NCI-H446 treated with DMSO at 0.1 percent for 48 hours (cell line): ENCODE measurements at regions not wholly inside any gene's neighbourhood (a gene's known extent, or its start where the extent isn't known, plus 50 kb on each side); places are given as distances from the start of the nearest gene placed in this dataset.
"Not testable (repeated sequence)": the region's sequence is repeated elsewhere in the genome, so short reads cannot be mapped to it uniquely, and the experiment has no call there.

Experiments
- DNase-seq: peaks from one replicate; lab custom pipeline; 2025; lab: John Stamatoyannopoulos, UW

DNA sequence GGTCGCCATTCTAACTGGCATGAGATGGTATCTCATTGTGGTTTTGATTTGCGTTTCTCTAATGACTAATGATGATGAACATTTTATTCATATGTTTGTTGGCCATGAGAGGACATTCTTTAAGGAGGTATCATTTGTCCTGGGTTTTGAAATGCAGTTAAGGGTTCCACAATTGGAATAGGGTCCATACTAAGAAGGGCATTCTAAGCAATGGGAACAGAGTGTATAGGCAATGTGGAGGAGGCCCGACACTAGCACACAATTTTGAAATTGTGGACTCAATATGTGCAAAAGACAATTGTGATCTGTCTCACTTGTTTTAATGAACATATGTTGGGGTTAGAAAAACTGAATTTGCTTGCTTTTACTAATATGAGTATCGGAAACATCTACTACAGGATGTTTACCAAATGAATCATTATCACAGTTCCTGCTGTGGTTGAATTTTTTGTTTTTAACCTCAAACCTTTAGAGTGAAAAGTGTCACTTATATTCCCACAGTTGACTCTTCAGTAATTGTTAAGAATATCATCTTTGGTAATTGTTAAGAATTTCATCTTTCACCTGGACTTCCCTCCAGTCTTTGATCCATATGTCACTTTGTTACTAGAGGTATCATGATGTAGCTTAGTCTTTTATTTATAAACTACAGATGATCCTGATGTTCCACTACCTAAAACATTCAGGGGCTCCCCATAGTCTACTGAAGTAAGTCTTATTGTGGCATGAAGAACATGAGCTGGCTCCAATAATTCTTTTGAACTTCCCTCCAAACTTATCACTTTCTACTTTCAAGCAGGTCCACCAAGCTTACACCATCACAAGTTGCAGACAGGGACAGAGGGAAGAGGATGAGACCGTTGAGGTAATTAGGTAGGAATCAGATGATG, 109.7 kb upstream of the KLF12 start:
- DNase-seq: no peak

DNA sequence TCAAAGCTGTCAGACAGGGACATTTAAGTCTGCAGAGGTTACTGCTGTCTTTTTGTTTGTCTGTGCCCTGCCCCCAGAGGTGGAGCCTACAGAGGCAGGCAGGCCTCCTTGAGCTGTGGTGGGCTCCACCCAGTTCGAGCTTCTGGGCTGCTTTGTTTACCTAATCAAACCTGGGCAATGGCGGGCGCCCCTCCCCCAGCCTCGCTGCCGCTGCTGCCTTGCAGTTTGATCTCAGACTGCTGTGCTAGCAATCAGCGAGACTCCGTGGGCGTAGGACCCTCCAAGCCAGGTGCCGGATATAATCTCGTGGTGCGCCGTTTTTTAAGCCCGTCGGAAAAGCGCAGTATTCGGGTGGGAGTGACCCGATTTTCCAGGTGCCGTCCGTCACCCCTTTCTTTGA, 107.1 kb upstream of the KLF12 start:
- DNase-seq: not testable (repeated sequence)

- DNase-seq: no peak
These were observed 96.8 kb upstream of the KLF12 start for GRCh38 chr13:74230984-74231501.

GRCh38 chr13:74229242-74229641, 95.0 kb upstream of the KLF12 start:
- DNase-seq: no peak

- DNase-seq: no peak
These were observed 93.4 kb upstream of the KLF12 start for GRCh38 chr13:74227476-74228158.

- DNase-seq: no peak
These were observed 92.7 kb upstream of the KLF12 start for GRCh38 chr13:74226791-74227475.

DNA sequence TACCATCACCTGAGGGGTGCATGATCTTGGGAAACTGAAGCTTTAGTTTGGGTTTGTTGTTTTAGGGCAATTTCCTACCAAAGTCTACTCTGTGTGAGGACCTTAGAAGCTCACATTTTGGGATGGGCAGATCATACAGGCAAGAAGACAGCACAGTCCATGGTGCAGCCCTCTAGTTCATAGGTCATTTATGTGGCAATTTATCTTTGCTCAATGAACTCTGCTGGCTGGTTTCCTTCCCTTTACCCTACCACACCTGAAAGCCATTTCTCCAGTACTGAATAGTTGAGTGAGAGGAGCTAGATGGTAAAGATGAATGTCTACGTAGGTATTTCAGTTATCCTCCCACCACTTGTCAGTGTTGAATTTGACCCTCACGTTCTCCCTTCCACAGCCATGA, 87.5 kb upstream of the KLF12 start:
- DNase-seq: no peak

GRCh38 chr13:74219566-74219965, 85.4 kb upstream of the KLF12 start:
- no peak for DNase-seq

DNA sequence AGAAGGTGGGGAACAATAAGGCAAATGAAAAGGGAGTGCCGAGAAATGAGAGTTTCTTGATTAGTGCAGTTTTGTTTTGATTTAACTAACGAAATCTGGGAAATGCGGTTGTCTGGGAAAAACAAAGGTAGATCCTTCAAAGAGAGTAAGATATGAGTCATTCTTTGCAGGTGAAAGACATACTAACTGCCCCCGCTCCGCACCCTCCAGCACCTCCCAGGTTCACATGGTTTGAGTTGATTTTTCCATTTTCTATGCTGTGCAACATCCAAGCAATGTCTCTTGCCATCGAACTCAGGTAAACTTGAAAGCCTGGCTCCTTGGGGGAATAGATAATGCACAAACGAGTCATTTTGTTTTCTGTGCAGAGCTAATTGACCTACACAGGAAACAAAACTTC, 84.1 kb upstream of the KLF12 start:
- DNase-seq: no peak

- no peak for DNase-seq
These were observed 83.6 kb upstream of the KLF12 start for GRCh38 chr13:74217811-74218210.

DNA sequence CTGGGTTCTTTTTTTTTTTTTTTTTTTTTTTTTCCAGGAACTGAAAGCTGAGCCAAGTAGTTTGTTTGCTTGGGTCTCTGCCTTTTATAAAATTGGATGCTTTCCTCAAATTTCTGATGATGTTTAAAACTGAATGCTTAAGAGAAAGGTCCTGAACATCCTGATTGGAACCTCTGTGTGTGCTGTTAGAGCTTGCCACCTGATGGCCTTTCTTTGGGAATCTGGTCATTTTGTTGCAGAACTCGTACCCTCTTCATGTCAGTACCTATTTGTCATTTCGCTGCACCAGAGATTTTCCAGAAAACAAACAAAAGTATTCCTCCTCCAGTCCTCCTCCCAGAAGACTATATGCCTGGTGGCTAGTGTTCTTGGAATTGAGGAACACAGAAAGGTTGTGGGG, 81.2 kb upstream of the KLF12 start:
- no peak for DNase-seq

DNA sequence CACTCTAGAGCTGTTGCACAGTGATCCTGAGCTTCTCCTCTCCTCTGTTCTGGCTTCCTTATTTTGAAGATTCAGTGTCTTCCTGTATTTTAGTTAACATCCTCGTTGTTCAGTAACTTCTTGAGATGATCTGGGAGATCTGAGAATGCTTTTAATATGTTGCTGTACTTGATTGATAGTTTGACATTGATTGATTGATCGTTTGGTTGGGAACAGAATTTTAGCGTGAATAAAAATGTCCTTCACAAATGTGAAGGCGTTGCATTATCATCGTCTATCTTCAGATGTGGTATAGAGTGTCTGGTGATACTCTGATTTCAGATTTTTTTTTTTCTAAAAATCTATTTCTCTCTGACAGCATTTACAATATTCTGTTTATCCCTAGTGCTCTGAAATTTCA, 80.1 kb upstream of the KLF12 start:
- DNase-seq: no peak

GRCh38 chr13:74210693-74211393, 76.6 kb upstream of the KLF12 start:
- no peak for DNase-seq

DNA sequence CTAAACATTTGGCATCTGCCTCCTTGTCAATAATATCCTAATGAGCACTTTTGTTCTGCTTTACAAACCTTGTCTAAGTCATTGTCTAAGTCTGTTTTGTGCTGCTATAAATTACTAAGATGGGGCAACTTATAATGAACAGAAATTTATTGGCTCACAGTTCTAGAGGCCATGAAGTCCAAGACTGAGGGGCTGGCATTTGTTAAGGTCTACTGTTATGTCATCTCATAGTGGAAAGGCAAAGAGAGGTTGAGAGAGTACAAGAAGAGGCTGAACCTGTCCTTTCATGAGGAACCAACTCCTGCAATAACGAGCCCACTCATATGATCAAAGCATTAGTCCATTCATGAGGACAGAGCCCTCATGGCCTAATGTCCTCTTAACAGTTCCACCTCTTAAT, 72.7 kb upstream of the KLF12 start:
- no peak for DNase-seq

GRCh38 chr13:74206061-74206561, 71.9 kb upstream of the KLF12 start:
- no peak for DNase-seq

- no peak for DNase-seq
These were observed 71.1 kb upstream of the KLF12 start for GRCh38 chr13:74205313-74205690.

- no peak for DNase-seq
These were observed 70.6 kb upstream of the KLF12 start for GRCh38 chr13:74204602-74205312.

GRCh38 chr13:74203576-74203975, 69.4 kb upstream of the KLF12 start:
- peak; percentile 30 for DNase-seq

DNA sequence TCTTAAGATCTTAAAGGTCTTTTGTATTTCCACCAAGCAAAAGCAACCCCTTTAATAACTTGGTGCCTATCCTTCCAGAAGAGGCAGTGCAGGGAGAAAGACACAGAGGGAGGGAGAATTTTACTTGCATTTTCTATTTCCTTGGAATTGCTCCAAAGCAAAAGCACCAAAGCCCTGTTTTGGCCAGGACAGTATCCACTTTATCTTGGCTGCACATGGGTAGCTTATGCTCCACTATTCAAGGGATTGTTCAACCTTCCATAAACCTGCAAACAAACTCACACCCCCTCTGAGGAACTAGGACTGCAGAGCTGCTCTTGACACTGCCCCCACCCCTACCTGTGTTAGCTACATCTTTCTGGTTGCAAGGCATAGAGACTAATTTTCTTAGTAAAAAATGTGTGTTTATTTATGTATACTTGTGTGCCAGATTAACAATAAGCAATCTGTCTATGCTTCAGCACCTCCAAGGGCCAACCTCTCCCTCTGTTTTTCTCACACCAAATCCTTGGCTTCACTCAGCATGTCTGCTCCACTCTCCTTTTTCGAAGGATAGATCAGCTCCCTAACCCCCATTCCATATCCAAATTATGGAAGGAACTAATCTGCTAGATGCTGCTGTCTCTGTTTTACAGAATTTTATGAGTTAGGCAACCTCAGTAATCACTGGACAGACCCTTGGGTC, 68.1 kb upstream of the KLF12 start:
- DNase-seq: peak; percentile 19

- peak; percentile 11 for DNase-seq
These were observed 67.3 kb upstream of the KLF12 start for GRCh38 chr13:74201530-74201929.

DNA sequence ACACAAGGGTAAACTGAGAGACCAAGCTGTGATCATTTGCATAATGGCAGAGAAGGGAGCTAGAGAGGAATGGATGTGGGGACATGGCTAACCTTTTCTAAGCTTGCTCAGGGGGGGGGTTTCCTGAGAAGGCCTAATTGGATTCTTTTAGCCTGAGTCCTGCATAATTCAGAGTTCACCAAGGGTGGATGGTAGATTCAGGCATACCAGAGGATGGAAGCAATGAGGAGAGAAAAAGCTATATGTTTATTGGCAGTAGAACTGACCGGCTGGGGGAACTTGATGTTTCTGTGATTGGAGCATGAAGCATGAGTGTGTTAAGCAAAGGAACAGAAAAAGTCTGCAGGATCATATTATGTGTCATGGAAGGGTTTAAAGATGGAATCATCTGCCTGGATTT, 65.9 kb upstream of the KLF12 start:
- no peak for DNase-seq
